IgD-negative memory B cell (primary cell): ENCODE measurements at regions not wholly inside any gene's neighbourhood (a gene's known extent, or its start where the extent isn't known, plus 50 kb on each side); places are given as distances from the start of the nearest gene placed in this dataset.

Source experiments
- H3K27ac Mint-ChIP-seq, 3 donors: one replicate each; pipeline ENCODE4 v1.8.0; 2020 to 2022; ENCODE audit warnings: mild to moderate bottlenecking in 3 of 3, mixed read lengths in 3 of 3, moderate library complexity in 1 of 3
- H3K27me3 Mint-ChIP-seq: one replicate; pipeline ENCODE4 v1.8.0; 2021; ENCODE audit warnings: mixed read lengths
- H3K36me3 Mint-ChIP-seq: one replicate; pipeline ENCODE4 v1.8.0; 2020; ENCODE audit warnings: mild to moderate bottlenecking, mixed read lengths
- H3K4me1 Mint-ChIP-seq, 3 donors: one replicate each; pipeline ENCODE4 v1.8.0; 2020 to 2022; ENCODE audit warnings: mixed read lengths in 3 of 3, mild to moderate bottlenecking in 1 of 3
- H3K4me3 Mint-ChIP-seq, 4 donors: one replicate each; pipeline ENCODE4 v1.8.0; 2020 to 2022; ENCODE audit warnings: mild to moderate bottlenecking in 4 of 4, mixed read lengths in 4 of 4, moderate library complexity in 3 of 4
- H3K9me3 Mint-ChIP-seq, 3 donors: one replicate each; pipeline ENCODE4 v1.8.0; 2020 to 2021; ENCODE audit warnings: mixed read lengths in 3 of 3, mild to moderate bottlenecking in 1 of 3

DNA sequence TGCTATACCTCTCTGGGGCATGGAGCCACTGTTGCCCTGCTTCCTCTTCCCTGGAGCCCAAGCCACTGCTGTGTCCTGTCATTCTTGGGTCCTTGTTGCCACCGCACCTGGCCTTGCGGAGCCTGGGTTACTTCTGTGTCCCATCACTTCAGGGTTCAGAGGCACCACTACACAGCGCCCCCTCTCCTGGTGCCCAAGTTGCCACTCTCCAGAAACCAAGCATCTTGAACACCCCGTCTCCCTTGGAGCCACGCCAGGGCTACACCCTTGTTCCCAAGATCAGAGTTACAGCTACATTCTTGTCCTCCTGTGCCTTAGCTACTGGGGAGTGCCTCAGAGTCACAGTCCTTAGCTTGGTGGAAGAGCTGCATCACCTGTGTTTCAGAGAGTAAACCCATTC lies 147.2 kb upstream of the CD180 start:
- Mint-ChIP-seq H3K4me3 (no peak overlapping the region), H3K9me3 (peaks cover 3 to 9% (median 6%) of the 10 kb centered on the region in 3 donors), H3K27ac (no peak overlapping the region), H3K4me1 (no peaks in the 10 kb centered on the region), H3K36me3 (peaks cover 1% of the 10 kb centered on the region), H3K27me3 (peaks cover 5% of the 10 kb centered on the region)

GRCh38 chr5:67341478-67341877 lies 144.9 kb upstream of the CD180 start:
- Mint-ChIP-seq H3K27ac (no peak overlapping the region), H3K27me3 (peaks cover 5% of the 10 kb centered on the region), H3K9me3 (peaks cover 3 to 9% (median 6%) of the 10 kb centered on the region in 3 donors), H3K4me3 (no peak overlapping the region), H3K4me1 (no peaks in the 10 kb centered on the region), H3K36me3 (peaks cover 1% of the 10 kb centered on the region)

GRCh38 chr5:67339219-67339767 lies 142.7 kb upstream of the CD180 start:
- no peaks in the 10 kb centered on the region for H3K4me1 Mint-ChIP-seq
- H3K4me3 Mint-ChIP-seq = no peak overlapping the region

DNA sequence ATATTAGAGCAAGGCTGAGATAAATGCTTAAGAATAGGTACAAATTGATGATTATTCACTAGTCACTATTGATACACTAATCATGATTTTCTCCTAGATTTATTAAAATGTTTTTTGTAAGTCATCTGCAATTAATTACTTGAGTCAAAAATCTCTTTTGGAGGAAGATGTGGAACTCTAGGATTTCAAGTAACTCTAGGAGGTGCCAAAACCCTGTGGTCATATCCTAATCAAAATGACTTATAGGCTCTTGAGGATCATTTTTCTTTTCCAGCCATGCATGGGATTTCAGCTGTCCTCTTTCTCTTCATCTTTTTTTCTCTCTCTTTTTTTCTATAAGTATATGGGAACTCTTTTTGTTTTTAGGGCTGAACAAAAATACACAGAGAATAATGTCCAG lies 141.8 kb upstream of the CD180 start:
- no peaks in the 10 kb centered on the region for H3K4me1 Mint-ChIP-seq
- H3K27me3 Mint-ChIP-seq = peaks cover 5% of the 10 kb centered on the region
- H3K27ac Mint-ChIP-seq = no peak overlapping the region
- H3K4me3 Mint-ChIP-seq = no peak overlapping the region
- H3K36me3 Mint-ChIP-seq = peaks cover 1% of the 10 kb centered on the region
- peaks cover 0 to 5% (median 0%) of the 10 kb centered on the region in 3 donors for H3K9me3 Mint-ChIP-seq

More at GRCh38 chr5:67339219-67339767, 142.7 kb upstream of the CD180 start:
- peaks cover 1% of the 10 kb centered on the region for H3K36me3 Mint-ChIP-seq
- H3K9me3 Mint-ChIP-seq = peaks cover 0 to 5% (median 5%) of the 10 kb centered on the region in 3 donors
- no peak overlapping the region for H3K27ac Mint-ChIP-seq
- peaks cover 5% of the 10 kb centered on the region for H3K27me3 Mint-ChIP-seq

- peaks cover 0 to 3% (median 0%) of the 10 kb centered on the region in 3 donors for H3K9me3 Mint-ChIP-seq
- no peak overlapping the region for H3K4me3 Mint-ChIP-seq
- no peaks in the 10 kb centered on the region for H3K4me1 Mint-ChIP-seq
- peaks cover 5% of the 10 kb centered on the region for H3K27me3 Mint-ChIP-seq
- no peak overlapping the region for H3K27ac Mint-ChIP-seq
- peaks cover 1% of the 10 kb centered on the region for H3K36me3 Mint-ChIP-seq
These were observed 141.2 kb upstream of the CD180 start for GRCh38 chr5:67337751-67338150.

- Mint-ChIP-seq H3K4me1 (no peaks in the 10 kb centered on the region), H3K4me3 (no peak overlapping the region), H3K27me3 (peaks cover 5% of the 10 kb centered on the region), H3K36me3 (no peaks in the 10 kb centered on the region), H3K9me3 (peaks cover 0 to 4% (median 2%) of the 10 kb centered on the region in 3 donors), H3K27ac (no peak overlapping the region)
These were observed 138.8 kb upstream of the CD180 start for GRCh38 chr5:67335426-67335825.

DNA sequence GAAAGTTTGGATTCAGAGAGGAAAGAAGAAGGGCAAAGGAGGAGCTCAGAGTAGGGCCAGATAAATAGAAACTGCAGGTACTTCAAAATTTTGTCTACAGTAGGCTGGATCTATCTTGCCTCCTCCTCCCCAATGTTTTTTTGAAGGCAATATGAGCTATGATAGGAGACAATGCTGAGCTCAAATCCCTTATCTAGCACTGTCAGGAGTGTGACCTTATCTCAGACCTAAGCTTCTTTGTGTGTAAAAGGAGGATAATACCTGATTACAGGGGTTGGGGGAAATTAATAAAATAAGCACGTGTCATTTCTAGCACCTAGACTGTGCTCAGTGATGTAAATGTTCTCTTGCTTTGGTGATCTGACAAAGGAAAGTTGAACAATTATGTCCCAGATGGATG lies 137.8 kb upstream of the CD180 start:
- Mint-ChIP-seq H3K4me1 (no peaks in the 10 kb centered on the region), H3K4me3 (no peak overlapping the region), H3K27ac (no peak overlapping the region), H3K27me3 (peaks cover 4% of the 10 kb centered on the region), H3K9me3 (peaks cover 0 to 4% (median 2%) of the 10 kb centered on the region in 3 donors), H3K36me3 (no peaks in the 10 kb centered on the region)

GRCh38 chr5:67333171-67333570 lies 136.6 kb upstream of the CD180 start:
- Mint-ChIP-seq H3K36me3 (no peaks in the 10 kb centered on the region), H3K4me1 (no peaks in the 10 kb centered on the region), H3K27me3 (peaks cover 4% of the 10 kb centered on the region), H3K9me3 (peaks cover 0 to 4% (median 2%) of the 10 kb centered on the region in 3 donors), H3K27ac (no peak overlapping the region), H3K4me3 (peak overlapping the region in 1 of 4 donors; percentile 13)

DNA sequence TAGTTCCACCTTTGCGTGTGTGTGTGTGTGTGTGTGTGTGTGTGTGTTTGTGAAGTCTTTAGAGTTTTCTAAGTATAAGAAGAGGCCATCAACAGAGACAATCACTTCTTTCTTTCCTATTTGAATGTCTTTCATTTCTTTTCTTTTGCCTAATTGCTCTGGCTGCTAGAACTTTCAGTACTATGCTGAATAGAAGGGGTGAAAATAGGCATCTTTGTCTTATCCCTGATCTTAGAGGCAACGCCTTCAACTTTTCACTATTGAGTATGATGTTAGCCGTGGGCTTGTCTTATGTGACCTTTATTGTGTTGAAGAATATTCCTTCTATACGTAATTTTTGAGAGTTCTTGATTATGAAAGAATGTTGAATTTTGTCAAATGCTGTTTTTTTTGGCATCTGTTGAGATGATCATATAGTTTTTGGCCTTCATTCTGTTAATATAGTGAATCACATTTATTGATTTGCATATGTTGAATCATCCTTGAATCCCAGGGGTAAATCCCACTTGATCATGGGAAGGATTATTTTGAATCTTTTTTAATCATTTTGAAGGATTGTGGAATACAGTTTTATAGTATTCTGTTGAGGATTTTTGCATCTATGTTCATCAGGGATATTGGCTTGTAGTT lies 134.8 kb upstream of the CD180 start:
- Mint-ChIP-seq H3K36me3 (no peaks in the 10 kb centered on the region), H3K4me3 (no peak overlapping the region), H3K9me3 (peaks cover 0 to 4% (median 2%) of the 10 kb centered on the region in 3 donors), H3K27ac (peak overlapping the region in 1 of 3 donors; percentile 66), H3K4me1 (no peaks in the 10 kb centered on the region), H3K27me3 (peaks cover 4% of the 10 kb centered on the region)

DNA sequence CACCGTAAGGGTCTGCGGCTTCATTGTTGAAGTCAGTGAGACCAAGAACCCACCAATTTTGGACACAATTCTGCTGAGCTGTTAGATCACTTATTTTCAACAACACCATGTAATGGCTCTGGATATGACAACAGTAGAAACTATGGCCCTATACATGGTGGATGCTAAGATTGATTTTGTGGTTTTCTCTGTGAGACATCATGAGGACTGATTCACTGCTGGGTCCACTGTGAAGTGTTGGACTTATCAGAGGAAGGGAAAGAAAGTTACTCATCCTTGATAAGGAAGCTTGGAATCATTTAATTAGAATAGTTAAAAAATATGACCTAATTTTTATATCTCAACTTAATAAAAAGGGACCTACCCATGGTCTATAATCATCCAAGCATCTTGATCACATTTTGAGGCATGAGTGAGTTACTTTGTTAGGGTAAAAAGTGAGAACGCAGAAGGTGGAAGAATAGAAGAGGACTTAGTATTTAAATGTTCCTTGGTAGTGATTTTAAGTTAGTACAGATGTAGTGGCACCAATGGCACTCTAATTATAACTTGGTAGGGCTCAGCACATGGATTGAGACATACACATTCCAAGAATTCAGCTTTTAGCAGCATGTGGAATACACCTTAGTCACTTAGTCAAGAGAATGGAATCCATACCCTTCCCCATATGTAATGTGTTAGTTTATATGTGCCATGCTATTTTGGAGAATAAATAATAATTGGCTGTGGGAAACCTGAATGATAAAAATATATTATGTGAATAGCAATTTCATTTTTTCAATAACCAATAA lies 123.5 kb upstream of the CD180 start:
- Mint-ChIP-seq H3K36me3 (peaks cover 2% of the 10 kb centered on the region), H3K4me3 (no peak overlapping the region), H3K27me3 (no peaks in the 10 kb centered on the region), H3K9me3 (no peaks in the 10 kb centered on the region), H3K4me1 (peaks cover 5 to 10% (median 8%) of the 10 kb centered on the region in 3 donors), H3K27ac (no peak overlapping the region)

DNA sequence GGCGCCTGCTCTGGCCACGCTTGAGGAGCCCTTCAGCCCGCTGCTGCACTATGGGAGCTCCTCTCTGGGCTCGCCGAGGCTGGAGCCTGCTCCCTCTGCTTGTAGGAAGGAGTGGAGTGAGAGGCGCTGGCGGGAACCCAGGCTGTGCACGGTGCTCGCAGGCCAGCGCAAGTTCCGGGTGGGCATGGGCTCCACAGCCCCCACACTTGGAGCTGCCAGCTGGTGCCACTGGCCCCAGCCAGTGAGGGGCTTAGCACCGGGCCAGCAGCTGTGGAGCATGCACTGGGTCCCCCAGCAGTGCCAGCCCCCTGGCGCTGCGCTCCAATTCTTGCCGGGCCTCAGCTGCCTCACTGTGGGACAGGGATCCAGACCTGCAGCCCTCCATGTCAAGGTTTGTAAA lies 122.1 kb upstream of the CD180 start:
- no peak overlapping the region for H3K27ac Mint-ChIP-seq
- peaks cover 5 to 13% (median 12%) of the 10 kb centered on the region in 3 donors for H3K4me1 Mint-ChIP-seq
- H3K27me3 Mint-ChIP-seq = no peaks in the 10 kb centered on the region
- H3K4me3 Mint-ChIP-seq = no peak overlapping the region
- H3K36me3 Mint-ChIP-seq = peaks cover 2% of the 10 kb centered on the region
- H3K9me3 Mint-ChIP-seq = no peaks in the 10 kb centered on the region

DNA sequence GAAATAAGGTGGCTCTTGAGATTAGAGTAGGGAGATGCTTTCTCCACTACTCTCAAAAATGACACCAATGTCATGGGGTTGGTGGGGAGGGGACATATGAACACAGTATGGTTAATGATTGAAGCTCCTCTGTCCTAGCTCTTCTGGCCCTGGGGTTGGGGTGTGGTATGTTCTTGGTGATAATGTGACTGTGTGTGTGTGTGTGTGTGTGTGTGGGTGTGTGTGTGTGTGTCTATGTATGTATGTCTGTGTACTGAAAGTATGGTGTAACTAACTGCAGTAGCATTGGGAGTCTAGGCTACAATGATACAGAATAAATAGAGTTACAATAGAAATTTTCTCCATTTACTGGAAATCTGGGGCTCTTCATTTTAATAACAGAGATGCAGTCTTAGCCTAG lies 121.0 kb upstream of the CD180 start:
- no peaks in the 10 kb centered on the region for H3K27me3 Mint-ChIP-seq
- no peak overlapping the region for H3K27ac Mint-ChIP-seq
- peaks cover 0 to 1% (median 0%) of the 10 kb centered on the region in 3 donors for H3K9me3 Mint-ChIP-seq
- peaks cover 5 to 13% (median 12%) of the 10 kb centered on the region in 3 donors for H3K4me1 Mint-ChIP-seq
- no peak overlapping the region for H3K4me3 Mint-ChIP-seq
- H3K36me3 Mint-ChIP-seq = peaks cover 2% of the 10 kb centered on the region

DNA sequence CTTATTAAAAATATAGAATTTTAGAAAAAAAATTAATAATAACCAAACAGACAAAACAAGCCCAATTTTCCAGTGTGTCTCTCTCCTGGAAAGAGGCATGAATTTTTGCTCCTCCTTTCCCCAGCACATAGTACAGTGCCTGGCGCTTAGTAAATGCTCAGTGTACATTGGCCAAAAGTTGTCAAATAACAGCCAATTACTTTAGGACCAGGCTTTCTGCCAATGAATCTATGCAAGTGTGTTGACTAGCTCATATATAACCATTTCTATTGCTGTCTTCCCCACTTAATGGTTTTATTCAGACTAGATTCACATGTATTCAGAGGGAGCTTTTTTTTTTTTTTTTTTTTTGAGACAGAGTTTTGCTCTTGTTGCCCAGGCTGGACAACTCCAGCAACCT lies 120.1 kb upstream of the CD180 start:
- H3K36me3 Mint-ChIP-seq = peaks cover 2% of the 10 kb centered on the region
- H3K9me3 Mint-ChIP-seq = peaks cover 0 to 1% (median 0%) of the 10 kb centered on the region in 3 donors
- no peak overlapping the region for H3K4me3 Mint-ChIP-seq
- no peak overlapping the region for H3K27ac Mint-ChIP-seq
- no peaks in the 10 kb centered on the region for H3K27me3 Mint-ChIP-seq
- H3K4me1 Mint-ChIP-seq = peaks cover 5 to 13% (median 12%) of the 10 kb centered on the region in 3 donors

- Mint-ChIP-seq H3K4me3 (peak overlapping the region in 1 of 4 donors; percentile 79), H3K9me3 (peaks cover 0 to 2% (median 1%) of the 10 kb centered on the region in 3 donors), H3K27ac (peak overlapping the region; percentile 5 to 91 (median 84)), H3K27me3 (no peaks in the 10 kb centered on the region), H3K4me1 (peaks cover 5 to 13% (median 12%) of the 10 kb centered on the region in 3 donors), H3K36me3 (peaks cover 2% of the 10 kb centered on the region)
These were observed 118.7 kb upstream of the CD180 start for GRCh38 chr5:67315082-67315989.
